ENCODE measurements at regions not wholly inside any gene's neighbourhood (a gene's known extent, or its start where the extent isn't known, plus 50 kb on each side); places are given as distances from the start of the nearest gene placed in this dataset.
A peak's percentile ranks its signal among the peaks of the same experiment; 100 is the strongest.

- Histone ChIP-seq H3K4me3 (ENCODE audit: low read depth, low read length) (no peak overlapping the region), H3K36me3 (no peaks in the 10 kb centered on the region), H3K9me3 (no peaks in the 10 kb centered on the region), H3K4me1 (peaks cover 19% of the 10 kb centered on the region), H3K27me3 (no peaks in the 10 kb centered on the region)
- DNase-seq = no peak
- TF ChIP-seq CTCF (IDR thresholded peaks at IDR 0.05; ENCODE audit: low read depth, low read length) = no peak
These were observed 480.0 kb upstream of the RPS6KA3 start for GRCh38 chrX:20746690-20747089.

GRCh38 chrX:20743046-20743445, 476.3 kb upstream of the RPS6KA3 start:
- Histone ChIP-seq H3K36me3 (no peaks in the 10 kb centered on the region), H3K4me3 (ENCODE audit: low read depth, low read length) (no peak overlapping the region), H3K9me3 (no peaks in the 10 kb centered on the region), H3K4me1 (peaks cover 23% of the 10 kb centered on the region), H3K27me3 (no peaks in the 10 kb centered on the region)
- DNase-seq = peak; percentile 89
- TF ChIP-seq CTCF (IDR thresholded peaks at IDR 0.05; ENCODE audit: low read depth, low read length) = no peak

GRCh38 chrX:20742106-20742505, 475.4 kb upstream of the RPS6KA3 start:
- H3K27me3 ChIP-seq = no peaks in the 10 kb centered on the region
- peaks cover 23% of the 10 kb centered on the region for H3K4me1 ChIP-seq
- H3K4me3 ChIP-seq (ENCODE audit: low read depth, low read length) = no peak overlapping the region
- H3K36me3 ChIP-seq = no peaks in the 10 kb centered on the region
- H3K9me3 ChIP-seq = no peaks in the 10 kb centered on the region
- DNase-seq = peak; percentile 65
- no peak for TF ChIP-seq CTCF (IDR thresholded peaks at IDR 0.05; ENCODE audit: low read depth, low read length)

DNA sequence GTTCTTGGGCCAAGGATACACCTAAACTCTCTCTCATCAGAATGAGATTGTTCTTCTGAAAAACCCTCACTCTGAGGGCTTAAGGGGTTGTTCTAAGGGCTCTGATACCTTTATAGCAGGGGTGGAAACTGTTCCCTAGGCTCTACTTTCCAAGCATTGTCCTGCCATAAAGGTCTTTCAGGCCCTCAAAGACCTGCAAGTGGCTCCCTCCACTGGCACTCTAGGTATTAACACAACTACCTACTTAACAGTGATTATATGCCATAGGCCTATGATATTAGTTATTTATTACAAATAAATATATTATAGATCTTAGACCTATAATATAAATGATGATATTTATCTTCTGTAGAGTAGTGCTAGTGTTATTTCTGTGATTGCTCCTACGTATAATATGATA, 473.7 kb upstream of the RPS6KA3 start:
- Histone ChIP-seq H3K4me1 (peaks cover 23% of the 10 kb centered on the region), H3K27me3 (no peaks in the 10 kb centered on the region), H3K4me3 (ENCODE audit: low read depth, low read length) (no peak overlapping the region), H3K9me3 (no peaks in the 10 kb centered on the region), H3K36me3 (no peaks in the 10 kb centered on the region)
- no peak for DNase-seq
- peak; percentile 36 for TF ChIP-seq CTCF (IDR thresholded peaks at IDR 0.05; ENCODE audit: low read depth, low read length)

- no peak for DNase-seq
- Histone ChIP-seq H3K36me3 (no peaks in the 10 kb centered on the region), H3K9me3 (no peaks in the 10 kb centered on the region), H3K4me3 (ENCODE audit: low read depth, low read length) (no peak overlapping the region), H3K27me3 (no peaks in the 10 kb centered on the region), H3K4me1 (peaks cover 21% of the 10 kb centered on the region)
- no peak for TF ChIP-seq CTCF (IDR thresholded peaks at IDR 0.05; ENCODE audit: low read depth, low read length)
These were observed 472.5 kb upstream of the RPS6KA3 start for GRCh38 chrX:20739038-20739745.

GRCh38 chrX:20729416-20729815, 462.7 kb upstream of the RPS6KA3 start:
- Histone ChIP-seq H3K9me3 (no peaks in the 10 kb centered on the region), H3K36me3 (no peaks in the 10 kb centered on the region), H3K4me3 (ENCODE audit: low read depth, low read length) (no peak overlapping the region), H3K4me1 (no peaks in the 10 kb centered on the region), H3K27me3 (no peaks in the 10 kb centered on the region)
- no peak for DNase-seq
- TF ChIP-seq CTCF (IDR thresholded peaks at IDR 0.05; ENCODE audit: low read depth, low read length) = no peak
